ENCODE measurements at regions not wholly inside any gene's neighbourhood (a gene's known extent, or its start where the extent isn't known, plus 50 kb on each side); places are given as distances from the start of the nearest gene placed in this dataset.

GRCh38 chr4:122514671-122515070 is 58.1 kb upstream of the IL2 start:
- FAIRE-seq, result no peak
- Histone ChIP-seq H3K36me3 (ENCODE audit: control insufficient read depth, insufficient read depth, low read length) (no peaks in the 10 kb centered on the region), H3K4me3 (ENCODE audit: low read depth, low read length) (no peak overlapping the region), H3K27me3 (ENCODE audit: control insufficient read depth, insufficient read depth, low read length) (peaks cover 1% of the 10 kb centered on the region)
- no peak for TF ChIP-seq CTCF (IDR thresholded peaks at IDR 0.05; ENCODE audit: insufficient read depth, low read length, severe bottlenecking)
- DNase-seq (ENCODE audit: low read depth), result no peak

- FAIRE-seq (no peak), DNase-seq (ENCODE audit: low read depth) (no peak)
- Histone ChIP-seq H3K36me3 (ENCODE audit: control insufficient read depth, insufficient read depth, low read length) (no peaks in the 10 kb centered on the region), H3K4me3 (ENCODE audit: low read depth, low read length) (no peak overlapping the region), H3K27me3 (ENCODE audit: control insufficient read depth, insufficient read depth, low read length) (peaks cover 1% of the 10 kb centered on the region)
- no peak for TF ChIP-seq CTCF (IDR thresholded peaks at IDR 0.05; ENCODE audit: insufficient read depth, low read length, severe bottlenecking)
These were observed 55.9 kb upstream of the IL2 start for GRCh38 chr4:122512430-122512829.

- Histone ChIP-seq H3K27me3 (ENCODE audit: control insufficient read depth, insufficient read depth, low read length) (no peaks in the 10 kb centered on the region), H3K4me3 (ENCODE audit: low read depth, low read length) (no peak overlapping the region), H3K36me3 (ENCODE audit: control insufficient read depth, insufficient read depth, low read length) (no peaks in the 10 kb centered on the region)
- FAIRE-seq, result no peak
- DNase-seq (ENCODE audit: low read depth), result peak; percentile 11
- TF ChIP-seq CTCF (IDR thresholded peaks at IDR 0.05; ENCODE audit: insufficient read depth, low read length, severe bottlenecking), result no peak
These were observed 51.6 kb upstream of the IL2 start for GRCh38 chr4:122508083-122508482.
